ENCODE measurements at regions not wholly inside any gene's neighbourhood (a gene's known extent, or its start where the extent isn't known, plus 50 kb on each side); places are given as distances from the start of the nearest gene placed in this dataset.

DNA sequence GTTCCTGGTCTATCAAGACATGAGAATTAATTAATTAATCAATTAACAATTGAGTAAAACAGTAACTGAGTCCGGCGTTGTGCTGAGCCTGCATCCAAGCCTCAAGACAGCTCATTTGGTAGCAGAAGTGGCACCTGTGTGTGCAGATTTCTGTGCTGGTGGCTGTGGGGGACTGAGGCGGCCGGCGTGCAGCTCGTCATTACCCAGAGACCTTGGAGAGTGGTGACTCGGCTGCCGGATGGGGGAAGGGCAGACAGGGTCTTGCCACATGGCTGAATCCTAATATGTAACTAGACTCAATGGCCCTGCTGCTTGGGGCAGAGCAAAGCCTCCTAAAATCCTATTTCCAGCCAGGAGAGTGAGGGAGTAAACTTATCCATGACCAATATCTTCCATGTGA is 510.2 kb downstream of the TCERG1L start:
- H3K9me1 ChIP-seq (ENCODE audit: control insufficient read depth, extremely low read depth, insufficient read depth, low read length): no peaks in the 10 kb centered on the region
- no peak overlapping the region for H3K4me2 ChIP-seq (ENCODE audit: control insufficient read depth, extremely low read depth, insufficient read depth, low read depth, low read length)
- H3K4me3 ChIP-seq (ENCODE audit: control insufficient read depth in 2 of 3, extremely low read depth in 1 of 3, insufficient read depth in 2 of 3, low read depth in 1 of 3, low read length in 3 of 3): no peak overlapping the region
- TF ChIP-seq, protein P1, sequence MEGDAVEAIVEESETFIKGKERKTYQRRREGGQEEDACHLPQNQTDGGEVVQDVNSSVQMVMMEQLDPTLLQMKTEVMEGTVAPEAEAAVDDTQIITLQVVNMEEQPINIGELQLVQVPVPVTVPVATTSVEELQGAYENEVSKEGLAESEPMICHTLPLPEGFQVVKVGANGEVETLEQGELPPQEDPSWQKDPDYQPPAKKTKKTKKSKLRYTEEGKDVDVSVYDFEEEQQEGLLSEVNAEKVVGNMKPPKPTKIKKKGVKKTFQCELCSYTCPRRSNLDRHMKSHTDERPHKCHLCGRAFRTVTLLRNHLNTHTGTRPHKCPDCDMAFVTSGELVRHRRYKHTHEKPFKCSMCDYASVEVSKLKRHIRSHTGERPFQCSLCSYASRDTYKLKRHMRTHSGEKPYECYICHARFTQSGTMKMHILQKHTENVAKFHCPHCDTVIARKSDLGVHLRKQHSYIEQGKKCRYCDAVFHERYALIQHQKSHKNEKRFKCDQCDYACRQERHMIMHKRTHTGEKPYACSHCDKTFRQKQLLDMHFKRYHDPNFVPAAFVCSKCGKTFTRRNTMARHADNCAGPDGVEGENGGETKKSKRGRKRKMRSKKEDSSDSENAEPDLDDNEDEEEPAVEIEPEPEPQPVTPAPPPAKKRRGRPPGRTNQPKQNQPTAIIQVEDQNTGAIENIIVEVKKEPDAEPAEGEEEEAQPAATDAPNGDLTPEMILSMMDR (optimal IDR thresholded peaks at IDR 0.05 in 1 of 3, IDR thresholded peaks at IDR 0.05 in 1 of 3, conservative IDR thresholded peaks at IDR 0.05 in 1 of 3; ENCODE audit: extremely low read depth in 1 of 3, insufficient read depth in 2 of 3, low read length in 3 of 3): no peak
- no peak for TF ChIP-seq EZH2 (IDR thresholded peaks at IDR 0.05; ENCODE audit: low read length)
- no peaks in the 10 kb centered on the region for H3K36me3 ChIP-seq (ENCODE audit: control insufficient read depth in 2 of 2, extremely low read depth in 1 of 2, insufficient read depth in 2 of 2, low read length in 2 of 2)
- no peak overlapping the region for H3K9ac ChIP-seq (ENCODE audit: control insufficient read depth, extremely low read depth, insufficient read depth, low read length)
- H3K27me3 ChIP-seq (ENCODE audit: control insufficient read depth, extremely low read depth, insufficient read depth, low read length): no peaks in the 10 kb centered on the region
- no peak overlapping the region for H3K27ac ChIP-seq (ENCODE audit: control insufficient read depth, insufficient read depth, low read length)
- dilution Hi-C loops (cut with MboI; ENCODE audit: extremely low pct_ligation_motif_present, low sequenced_read_pairs): no loop called here
- no peaks in the 10 kb centered on the region for H3K9me3 ChIP-seq (ENCODE audit: control insufficient read depth, low read depth, low read length)
- H2AFZ ChIP-seq (ENCODE audit: control insufficient read depth, low read length): no peak overlapping the region
- no peaks in the 10 kb centered on the region for H3K79me2 ChIP-seq (ENCODE audit: control insufficient read depth, insufficient read depth, low read length)
- DNase-seq (ENCODE audit: low read depth, low spot score) (no peak), FAIRE-seq (no peak)
- H3K4me1 ChIP-seq (ENCODE audit: control insufficient read depth, extremely low read depth, insufficient read depth, low read length): no peaks in the 10 kb centered on the region
- H4K20me1 ChIP-seq (ENCODE audit: control insufficient read depth, extremely low read depth, insufficient read depth, low read length): no peaks in the 10 kb centered on the region

DNA sequence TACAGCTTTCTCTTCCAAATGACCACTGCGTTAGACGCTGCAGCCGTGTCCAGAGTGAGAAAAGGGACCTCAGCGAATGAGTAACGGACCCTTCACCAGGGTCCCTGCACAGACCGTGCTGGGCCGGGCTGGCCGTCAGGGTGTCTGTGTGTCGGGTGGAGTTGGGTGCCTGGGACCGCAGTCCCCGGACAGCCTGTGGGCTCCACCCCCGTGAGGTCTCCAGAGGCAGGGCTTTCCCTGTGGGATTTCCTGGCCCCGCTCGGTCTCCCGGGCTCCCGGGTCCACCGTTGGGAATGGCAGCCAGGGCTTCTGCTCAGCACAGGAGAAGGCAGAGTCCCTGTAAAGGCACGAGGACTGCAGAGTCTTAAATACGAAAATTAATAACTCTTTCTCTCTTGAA is 509.7 kb downstream of the TCERG1L start:
- Histone ChIP-seq H3K4me3 (ENCODE audit: control insufficient read depth in 2 of 3, extremely low read depth in 1 of 3, insufficient read depth in 2 of 3, low read depth in 1 of 3, low read length in 3 of 3) (no peak overlapping the region), H3K9ac (ENCODE audit: control insufficient read depth, extremely low read depth, insufficient read depth, low read length) (no peak overlapping the region), H3K9me3 (ENCODE audit: control insufficient read depth, low read depth, low read length) (no peaks in the 10 kb centered on the region), H4K20me1 (ENCODE audit: control insufficient read depth, extremely low read depth, insufficient read depth, low read length) (no peaks in the 10 kb centered on the region), H3K9me1 (ENCODE audit: control insufficient read depth, extremely low read depth, insufficient read depth, low read length) (no peaks in the 10 kb centered on the region), H3K4me2 (ENCODE audit: control insufficient read depth, extremely low read depth, insufficient read depth, low read depth, low read length) (no peak overlapping the region), H3K27me3 (ENCODE audit: control insufficient read depth, extremely low read depth, insufficient read depth, low read length) (no peaks in the 10 kb centered on the region), H2AFZ (ENCODE audit: control insufficient read depth, low read length) (no peak overlapping the region), H3K4me1 (ENCODE audit: control insufficient read depth, extremely low read depth, insufficient read depth, low read length) (no peaks in the 10 kb centered on the region), H3K79me2 (ENCODE audit: control insufficient read depth, insufficient read depth, low read length) (no peaks in the 10 kb centered on the region), H3K36me3 (ENCODE audit: control insufficient read depth in 2 of 2, extremely low read depth in 1 of 2, insufficient read depth in 2 of 2, low read length in 2 of 2) (no peaks in the 10 kb centered on the region), H3K27ac (ENCODE audit: control insufficient read depth, insufficient read depth, low read length) (no peak overlapping the region)
- TF ChIP-seq, protein P1 (optimal IDR thresholded peaks at IDR 0.05 in 1 of 3, IDR thresholded peaks at IDR 0.05 in 1 of 3, conservative IDR thresholded peaks at IDR 0.05 in 1 of 3; ENCODE audit: extremely low read depth in 1 of 3, insufficient read depth in 2 of 3, low read length in 3 of 3): no peak
- TF ChIP-seq EZH2 (IDR thresholded peaks at IDR 0.05; ENCODE audit: low read length): no peak
- dilution Hi-C loops (cut with MboI; ENCODE audit: extremely low pct_ligation_motif_present, low sequenced_read_pairs): no loop called here
- FAIRE-seq (no peak), DNase-seq (ENCODE audit: low read depth, low spot score) (no peak)
